IMR-90 (cell line): ENCODE measurements at regions not wholly inside any gene's neighbourhood (a gene's known extent, or its start where the extent isn't known, plus 50 kb on each side); places are given as distances from the start of the nearest gene placed in this dataset.

Experiments used
- ATAC-seq: fragments of 200-7000 bp; cut with Tn5 transposase; 2 replicates; pipeline ENCODE4 v1.9.1; 2020; ENCODE audit warnings: low read depth, mild to moderate bottlenecking, moderate library complexity
- BruUV-seq: library from RNA; stranded (reverse); fragments of 400-500 nt; replicated peaks from 2 replicates; lab custom pipeline; 2021; lab: Mats Ljungman, UMichigan
- CTCF ChIA-PET: fragments of 300-600 bp; formaldehyde crosslinking; extraction: SDS; loops from one replicate; lab custom pipeline; 2021; ENCODE audit warnings: antibody characterized with exemption; lab: Yijun Ruan, JAX
- POLR2A ChIA-PET: fragments of 300-600 bp; sonication (Branson Sonifier 250); formaldehyde crosslinking; loops from one replicate; lab custom pipeline; 2022; ENCODE audit warnings: antibody characterized with exemption; ENCODE audit not compliant: unreplicated experiment; lab: Charles Lee
- DNase-seq: peaks from one replicate; pipeline ENCODE4 v3.0.0; 2013
- H2AFZ ChIP-seq: replicated peaks from 2 replicates; pipeline ENCODE3; 2013; ENCODE audit warnings: low read length, mild to moderate bottlenecking; ENCODE audit not compliant: poor library complexity
- H2AK5ac ChIP-seq: 2 replicates; pipeline ENCODE4 v1.6.1; 2013; ENCODE audit warnings: low read depth, low read length, inconsistent platforms
- H2AK9ac ChIP-seq: replicated peaks from 2 replicates; pipeline ENCODE3; 2013; ENCODE audit warnings: mild to moderate bottlenecking, low read depth, low read length, moderate library complexity; ENCODE audit not compliant: poor library complexity
- H2BK120ac ChIP-seq: 2 replicates; pipeline ENCODE4 v1.6.1; 2013; ENCODE audit warnings: low read depth, low read length, inconsistent platforms
- H2BK15ac ChIP-seq: 3 replicates; pipeline ENCODE4 v1.6.1; 2013; ENCODE audit warnings: low read depth, low read length, inconsistent platforms
- H2BK20ac ChIP-seq: 2 replicates; pipeline ENCODE4 v1.6.1; 2013; ENCODE audit warnings: low read depth, mild to moderate bottlenecking, inconsistent platforms, low read length, moderate library complexity
- H2BK5ac ChIP-seq: 2 replicates; pipeline ENCODE4 v1.6.1; 2013; ENCODE audit warnings: mild to moderate bottlenecking, low read depth, low read length, inconsistent platforms; ENCODE audit not compliant: poor library complexity, severe bottlenecking
- H3K14ac ChIP-seq: replicated peaks from 2 replicates; pipeline ENCODE4 v1.6.1; 2013; ENCODE audit warnings: low read depth, low read length, inconsistent platforms
- H3K18ac ChIP-seq: 2 replicates; pipeline ENCODE4 v1.6.1; 2013; ENCODE audit warnings: low read depth, low read length, control low read depth
- H3K23ac ChIP-seq: 2 replicates; pipeline ENCODE4 v1.6.1; 2013; ENCODE audit warnings: low read depth, low read length, inconsistent platforms
- H3K27ac ChIP-seq: 2 replicates; pipeline ENCODE4 v1.5.1; 2013; ENCODE audit warnings: mild to moderate bottlenecking, control low read depth, low read length; ENCODE audit not compliant: insufficient read depth
- H3K27me3 ChIP-seq: 2 replicates; pipeline ENCODE4 v1.6.1; 2013; ENCODE audit warnings: low read length; ENCODE audit not compliant: control insufficient read depth, insufficient read depth
- H3K36me3 ChIP-seq: 2 replicates; pipeline ENCODE4 v1.6.1; 2013; ENCODE audit warnings: low read length, mixed read lengths; ENCODE audit not compliant: control insufficient read depth, insufficient read depth
- H3K4ac ChIP-seq: 2 replicates; pipeline ENCODE4 v1.6.1; 2013; ENCODE audit warnings: low read depth, low read length, inconsistent platforms
- H3K4me1 ChIP-seq: 2 replicates; pipeline ENCODE4 v1.6.1; 2013; ENCODE audit warnings: low read length, mixed read lengths; ENCODE audit not compliant: control insufficient read depth, insufficient read depth
- H3K4me2 ChIP-seq: 2 replicates; pipeline ENCODE4 v1.6.1; 2013; ENCODE audit warnings: low read depth, mild to moderate bottlenecking, control low read depth, low read length, moderate library complexity
- H3K4me3 ChIP-seq: 2 replicates; pipeline ENCODE4 v1.5.1; 2013; ENCODE audit warnings: low read depth, mild to moderate bottlenecking, control low read depth, low read length, moderate library complexity; ENCODE audit not compliant: insufficient read depth
- H3K56ac ChIP-seq: 2 replicates; pipeline ENCODE4 v1.6.1; 2013; ENCODE audit warnings: low read length, inconsistent platforms; ENCODE audit not compliant: insufficient read depth; ENCODE audit errors: extremely low read depth
- H3K79me1 ChIP-seq, 2 experiments: 2 replicates each; pipeline ENCODE4 v1.6.1; 2013; ENCODE audit warnings: low read length in 2 of 2, inconsistent platforms in 1 of 2, low read depth in 1 of 2
- H3K9ac ChIP-seq: 2 replicates; pipeline ENCODE4 v1.6.1; 2013; ENCODE audit warnings: low read depth, low read length, control low read depth
- H3K9me1 ChIP-seq: 2 replicates; pipeline ENCODE4 v1.6.1; 2013; ENCODE audit warnings: low read length, inconsistent platforms; ENCODE audit not compliant: insufficient read depth
- H3K9me3 ChIP-seq: 2 replicates; pipeline ENCODE4 v1.6.1; 2013; ENCODE audit warnings: low read length; ENCODE audit not compliant: control insufficient read depth, insufficient read depth
- H4K20me1 ChIP-seq: 2 replicates; pipeline ENCODE4 v1.6.1; 2013; ENCODE audit warnings: low read length, inconsistent platforms; ENCODE audit not compliant: insufficient read depth
- H4K5ac ChIP-seq: 2 replicates; pipeline ENCODE4 v1.6.1; 2013; ENCODE audit warnings: mild to moderate bottlenecking, low read depth, low read length, control low read depth
- H4K8ac ChIP-seq, 2 experiments: 2 replicates each; pipeline ENCODE4 v1.6.1; 2013; ENCODE audit warnings: low read depth in 2 of 2, low read length in 2 of 2, control low read depth in 1 of 2, inconsistent platforms in 1 of 2
- H4K91ac ChIP-seq: 2 replicates; pipeline ENCODE4 v1.6.1; 2013; ENCODE audit warnings: low read depth, low read length, inconsistent platforms; ENCODE audit not compliant: insufficient read depth
- CEBPB ChIP-seq: IDR thresholded peaks from 2 replicates; pipeline ENCODE4 v1.6.1; 2012; ENCODE audit warnings: low read depth, low read length, improper control_type of control experiment
- CHD1 ChIP-seq: IDR thresholded peaks from 2 replicates; pipeline ENCODE4 v1.6.1; 2012; ENCODE audit warnings: low read depth, low read length, improper control_type of control experiment
- ELK1 ChIP-seq: fragments of 150-350 bp; IDR thresholded peaks from 2 replicates; pipeline ENCODE4 v1.6.1; 2016; ENCODE audit warnings: low read depth, mild to moderate bottlenecking, low read length, moderate library complexity, borderline replicate concordance
- FOS ChIP-seq: fragments of 150-350 bp; IDR thresholded peaks from 2 replicates; pipeline ENCODE4 v1.6.1; 2016; ENCODE audit warnings: low read depth, low read length
- MAZ ChIP-seq: IDR thresholded peaks from 2 replicates; pipeline ENCODE4 v1.6.1; 2012; ENCODE audit warnings: low read depth, mild to moderate bottlenecking, low read length, improper control_type of control experiment, moderate library complexity, borderline replicate concordance
- MXI1 ChIP-seq: IDR thresholded peaks from 2 replicates; pipeline ENCODE4 v1.6.1; 2012; ENCODE audit warnings: low read depth, mild to moderate bottlenecking, low read length, moderate library complexity, borderline replicate concordance
- NFE2L2 ChIP-seq: fragments of 150-350 bp; IDR thresholded peaks from 2 replicates; pipeline ENCODE4 v1.6.1; 2016; ENCODE audit warnings: low read depth, mild to moderate bottlenecking, low read length
- POLR2A ChIP-seq: IDR thresholded peaks from 2 replicates; pipeline ENCODE4 v1.6.1; 2012; ENCODE audit warnings: mild to moderate bottlenecking, low read depth, low read length
- RAD21 ChIP-seq: IDR thresholded peaks from 2 replicates; pipeline ENCODE4 v1.6.1; 2012; ENCODE audit warnings: low read length, improper control_type of control experiment
- RCOR1 ChIP-seq: IDR thresholded peaks from 2 replicates; pipeline ENCODE4 v1.6.1; 2012; ENCODE audit warnings: mild to moderate bottlenecking, low read length, improper control_type of control experiment; ENCODE audit not compliant: insufficient replicate concordance
- RFX5 ChIP-seq: IDR thresholded peaks from 2 replicates; pipeline ENCODE4 v1.8.0; 2012; ENCODE audit warnings: low read depth, mild to moderate bottlenecking, low read length, moderate library complexity
- SMC3 ChIP-seq: fragments of 150-350 bp; IDR thresholded peaks from 2 replicates; pipeline ENCODE4 v1.6.1; 2016; ENCODE audit warnings: low read depth, mild to moderate bottlenecking, antibody characterized with exemption, low read length, moderate library complexity
- USF2 ChIP-seq: fragments of 150-350 bp; IDR thresholded peaks from 2 replicates; pipeline ENCODE4 v1.6.1; 2017; ENCODE audit warnings: mild to moderate bottlenecking, antibody characterized with exemption, low read length, low read depth
- WGBS, 2 experiments: methylation state at CpG; one replicate each; pipeline versions ENCODE4 v1.1.5 to v1.1.7; 2013; ENCODE audit warnings: missing lambda C conversion rate in 2 of 2; ENCODE audit not compliant: insufficient read length in 1 of 2; ENCODE audit errors: extremely low coverage in 2 of 2; 5-methylcytosine and 5-hydroxymethylcytosine counted together
- dilution Hi-C: fragments of 300-500 bp; cut with HindIII; formaldehyde crosslinking; loops from one replicate; pipeline ENCODE4 v1.14.3; 2018; ENCODE audit warnings: low sequenced_read_pairs; ENCODE audit not compliant: unreplicated experiment
- in situ Hi-C: fragments of 300-500 bp; cut with MboI; formaldehyde crosslinking; loops from 3 replicates; pipeline ENCODE4 v1.14.3; 2019; ENCODE audit warnings: low sequenced_read_pairs, inconsistent platforms, mixed read lengths
- intact Hi-C: fragments of 100-400 bp; cut with micrococcal nuclease; formaldehyde crosslinking; loops from 2 replicates; pipeline ENCODE4 v1.10.0; 2022
- TF ChIP-seq, protein P1 (sequence below): conservative IDR thresholded peaks from 2 replicates; pipeline ENCODE4 v1.5.1; 2012; ENCODE audit warnings: mild to moderate bottlenecking, low read depth, low read length, improper control_type of control experiment

DNA sequence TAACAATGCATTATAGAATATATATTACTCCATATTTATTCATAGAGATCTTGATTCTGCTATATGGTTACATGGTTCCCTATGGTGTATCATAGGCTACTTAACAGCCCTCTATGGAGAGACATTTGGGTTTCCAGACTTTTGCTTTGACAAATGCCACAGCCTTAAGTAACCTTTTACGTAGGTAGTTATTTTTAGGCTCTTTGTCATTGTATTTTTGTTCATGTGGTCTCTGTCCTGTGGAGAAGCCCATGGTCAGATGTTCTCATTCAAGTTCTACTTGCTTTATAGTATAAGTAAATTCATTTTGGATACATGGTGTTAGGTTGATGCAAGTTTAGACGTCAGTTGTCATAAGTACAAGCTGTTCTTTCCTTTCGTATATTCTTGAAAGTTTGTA, 275.2 kb upstream of the THSD7B start:
- CTCF ChIA-PET: no interaction called here
- in situ Hi-C loops: no loop called here

More for the DNA sequence above, 275.2 kb upstream of the THSD7B start:
- Histone ChIP-seq H3K4ac (no peak overlapping the region), H3K56ac (no peak overlapping the region), H4K20me1 (no peaks in the 10 kb centered on the region), H3K27me3 (no peaks in the 10 kb centered on the region), H3K79me1 (no peaks in the 10 kb centered on the region), H3K14ac (no peak overlapping the region), H3K4me1 (no peaks in the 10 kb centered on the region), H3K9me1 (no peaks in the 10 kb centered on the region), H3K4me3 (no peak overlapping the region), H3K4me2 (no peak overlapping the region), H4K8ac (no peak overlapping the region), H3K9ac (no peak overlapping the region), H3K36me3 (no peaks in the 10 kb centered on the region), H2BK120ac (no peak overlapping the region), H2AFZ (no peak overlapping the region), H4K5ac (no peak overlapping the region), H3K23ac (no peak overlapping the region), H3K18ac (no peak overlapping the region), H2AK9ac (no peak overlapping the region), H2BK15ac (no peak overlapping the region), H2BK5ac (no peak overlapping the region), H2AK5ac (no peak overlapping the region), H3K27ac (no peak overlapping the region), H4K91ac (no peak overlapping the region), H3K9me3 (peaks cover 12% of the 10 kb centered on the region), H2BK20ac (no peak overlapping the region)
- intact Hi-C loops (no loop called here), dilution Hi-C loops (no loop called here)
- no TSS peak for BruUV-seq
- DNase-seq (no peak), ATAC-seq (no peak)
- no peak for TF ChIP-seq USF2
- TF ChIP-seq RAD21: no peak
- TF ChIP-seq ELK1: no peak
- TF ChIP-seq, protein P1, sequence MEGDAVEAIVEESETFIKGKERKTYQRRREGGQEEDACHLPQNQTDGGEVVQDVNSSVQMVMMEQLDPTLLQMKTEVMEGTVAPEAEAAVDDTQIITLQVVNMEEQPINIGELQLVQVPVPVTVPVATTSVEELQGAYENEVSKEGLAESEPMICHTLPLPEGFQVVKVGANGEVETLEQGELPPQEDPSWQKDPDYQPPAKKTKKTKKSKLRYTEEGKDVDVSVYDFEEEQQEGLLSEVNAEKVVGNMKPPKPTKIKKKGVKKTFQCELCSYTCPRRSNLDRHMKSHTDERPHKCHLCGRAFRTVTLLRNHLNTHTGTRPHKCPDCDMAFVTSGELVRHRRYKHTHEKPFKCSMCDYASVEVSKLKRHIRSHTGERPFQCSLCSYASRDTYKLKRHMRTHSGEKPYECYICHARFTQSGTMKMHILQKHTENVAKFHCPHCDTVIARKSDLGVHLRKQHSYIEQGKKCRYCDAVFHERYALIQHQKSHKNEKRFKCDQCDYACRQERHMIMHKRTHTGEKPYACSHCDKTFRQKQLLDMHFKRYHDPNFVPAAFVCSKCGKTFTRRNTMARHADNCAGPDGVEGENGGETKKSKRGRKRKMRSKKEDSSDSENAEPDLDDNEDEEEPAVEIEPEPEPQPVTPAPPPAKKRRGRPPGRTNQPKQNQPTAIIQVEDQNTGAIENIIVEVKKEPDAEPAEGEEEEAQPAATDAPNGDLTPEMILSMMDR: no peak
- TF ChIP-seq POLR2A: no peak
- no peak for TF ChIP-seq FOS
- no peak for TF ChIP-seq NFE2L2
- TF ChIP-seq CHD1: no peak
- TF ChIP-seq SMC3: no peak
- TF ChIP-seq RCOR1: no peak
- TF ChIP-seq RFX5: no peak
- TF ChIP-seq CEBPB: no peak
- no peak for TF ChIP-seq MXI1
- no peak for TF ChIP-seq MAZ
- POLR2A ChIA-PET: no interaction called here
- WGBS, 2 experiments: 20% methylated on average over 2 of the region's 3 CpGs; no CpG with 5 or more reads in 1 of the 2 experiments
